ENCODE measurements at regions not wholly inside any gene's neighbourhood (a gene's known extent, or its start where the extent isn't known, plus 50 kb on each side); places are given as distances from the start of the nearest gene placed in this dataset.
"Not testable (repeated sequence)": the region's sequence is repeated elsewhere in the genome, so short reads cannot be mapped to it uniquely, and the experiment has no call there.

DNA sequence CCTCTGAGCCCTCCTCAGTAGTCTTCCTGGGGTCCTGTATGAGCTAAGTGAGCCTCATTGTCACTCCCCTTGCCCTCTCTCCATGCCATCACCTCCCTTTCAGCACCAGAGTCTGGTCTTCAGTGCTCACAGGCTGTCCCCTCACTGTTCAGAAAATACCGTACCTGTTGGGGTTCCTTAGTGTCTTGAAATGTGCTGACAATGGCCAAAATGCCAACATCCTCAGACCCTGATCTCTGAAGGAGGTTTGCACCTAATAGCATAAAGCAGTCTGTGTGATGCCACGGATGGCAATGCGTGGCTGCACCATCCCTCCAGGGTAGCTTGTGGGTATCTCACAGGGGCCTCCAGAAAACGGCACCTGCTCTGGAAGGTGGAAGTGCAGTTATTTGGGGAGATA lies 301.0 kb upstream of the TLE3 start:
- DNase-seq (ENCODE audit: low read depth), result no peak

DNA sequence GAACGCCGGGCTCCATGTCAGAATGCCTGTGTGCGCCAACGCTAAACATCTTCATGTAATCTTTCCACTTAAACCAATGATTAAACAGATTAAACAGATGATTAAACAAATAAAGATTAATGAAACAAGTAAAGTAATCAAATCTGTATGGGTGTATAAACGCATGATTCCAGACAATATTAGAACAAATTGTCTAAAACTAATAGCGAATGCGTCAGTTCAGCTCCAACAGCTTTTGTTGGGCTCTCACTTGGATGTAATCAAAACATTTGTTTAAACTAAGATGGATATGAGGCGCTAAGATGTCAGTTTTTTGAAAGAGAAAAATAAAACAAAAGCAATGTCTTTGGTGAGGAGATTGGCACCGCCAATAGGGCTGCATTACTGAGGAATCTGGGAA lies 299.1 kb upstream of the TLE3 start:
- no peak for DNase-seq (ENCODE audit: low read depth)

DNA sequence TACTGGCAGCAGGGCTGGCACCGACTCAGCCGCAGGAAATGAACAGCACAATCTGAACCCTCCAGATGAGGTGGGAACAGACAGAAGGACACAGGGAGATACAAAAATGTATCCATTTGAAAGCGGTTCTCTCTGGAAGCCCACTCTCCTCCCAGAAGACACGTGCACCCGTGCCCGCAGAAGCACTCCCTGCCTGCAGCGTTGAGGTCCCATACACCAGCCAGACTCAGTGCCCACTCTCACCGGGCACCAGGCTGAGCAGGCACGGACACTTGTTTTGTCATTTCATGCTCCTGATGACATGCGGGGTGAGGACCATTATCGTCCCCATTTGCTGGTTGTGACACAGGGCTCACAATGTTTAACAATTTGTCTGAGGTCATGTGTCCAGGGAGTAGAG lies 297.4 kb upstream of the TLE3 start:
- DNase-seq (ENCODE audit: low read depth), result no peak

DNA sequence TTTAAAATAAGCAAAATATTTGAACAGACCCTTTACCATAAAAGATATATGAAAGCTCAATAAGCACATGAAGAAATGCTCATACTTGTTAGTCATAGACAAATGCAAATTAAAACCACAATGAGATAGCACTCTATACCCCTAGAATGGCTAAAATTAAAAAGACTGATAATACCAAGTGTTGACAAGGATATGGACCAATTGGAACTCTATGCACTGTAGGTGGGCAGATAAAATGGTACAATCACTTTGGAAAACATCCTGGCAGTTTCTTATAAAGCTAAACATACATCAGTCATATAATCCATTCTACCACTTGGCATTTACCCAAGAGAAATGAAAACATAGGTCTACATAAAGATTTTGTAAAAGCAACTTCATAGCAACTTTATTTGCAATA lies 293.0 kb upstream of the TLE3 start:
- no peak for DNase-seq (ENCODE audit: low read depth)

DNA sequence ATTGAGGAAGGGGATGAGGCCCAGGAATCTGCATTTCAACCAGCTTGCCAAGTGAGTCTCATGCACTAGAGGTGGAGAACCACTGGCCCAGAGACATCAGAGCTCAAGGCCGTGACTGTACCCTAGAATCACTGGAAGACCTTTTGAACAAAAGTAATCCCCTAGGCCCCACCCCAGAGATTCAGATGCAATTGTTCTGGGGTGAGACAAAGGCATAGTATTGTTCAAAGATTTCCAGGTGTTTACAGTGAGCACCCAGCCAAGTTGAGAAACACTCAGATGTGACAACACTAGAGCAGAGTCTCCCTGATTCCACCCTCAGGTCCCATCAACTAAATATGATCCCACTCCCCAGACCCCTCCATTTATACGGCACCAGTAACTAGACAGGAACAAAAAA lies 290.3 kb upstream of the TLE3 start:
- no peak for DNase-seq (ENCODE audit: low read depth)

DNA sequence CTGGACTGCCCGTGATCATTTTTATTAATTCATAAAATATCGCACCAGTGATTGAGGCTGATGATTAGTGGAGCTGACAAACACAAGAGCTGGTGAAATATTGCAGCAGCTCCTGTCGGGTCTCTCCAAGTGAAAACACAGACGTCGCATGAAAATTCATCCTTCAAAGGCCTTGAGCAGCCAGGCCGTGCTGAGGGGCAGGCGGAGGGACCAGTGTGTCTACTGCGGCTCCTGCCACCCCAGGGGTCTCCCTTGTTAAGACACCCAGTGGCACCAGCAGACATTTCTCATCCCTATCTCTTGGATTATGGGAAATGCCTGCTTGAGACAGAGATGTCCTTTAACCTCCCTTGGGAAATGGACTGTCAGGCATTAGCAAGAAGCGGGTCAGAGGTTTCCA lies 289.4 kb upstream of the TLE3 start:
- no peak for DNase-seq (ENCODE audit: low read depth)

DNA sequence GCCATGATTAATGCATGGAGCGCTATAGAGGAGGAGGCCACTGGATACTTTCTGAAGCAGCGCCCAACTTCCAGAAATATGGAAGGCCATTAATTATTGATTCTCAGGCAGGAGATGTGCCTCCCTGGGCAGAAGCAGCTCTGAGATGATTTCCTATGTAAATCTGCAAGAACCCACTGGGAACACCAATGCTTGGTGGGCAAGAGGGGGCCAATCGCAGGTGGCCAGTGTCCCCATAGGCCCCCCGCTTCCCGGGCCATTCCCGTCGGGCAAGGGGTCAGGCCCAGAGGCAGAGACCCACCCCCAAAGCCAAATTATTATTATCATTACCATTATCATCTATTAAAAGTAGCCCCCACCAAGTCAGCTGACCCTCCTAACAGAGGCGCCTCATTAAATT lies 288.0 kb upstream of the TLE3 start:
- DNase-seq (ENCODE audit: low read depth), result no peak

DNA sequence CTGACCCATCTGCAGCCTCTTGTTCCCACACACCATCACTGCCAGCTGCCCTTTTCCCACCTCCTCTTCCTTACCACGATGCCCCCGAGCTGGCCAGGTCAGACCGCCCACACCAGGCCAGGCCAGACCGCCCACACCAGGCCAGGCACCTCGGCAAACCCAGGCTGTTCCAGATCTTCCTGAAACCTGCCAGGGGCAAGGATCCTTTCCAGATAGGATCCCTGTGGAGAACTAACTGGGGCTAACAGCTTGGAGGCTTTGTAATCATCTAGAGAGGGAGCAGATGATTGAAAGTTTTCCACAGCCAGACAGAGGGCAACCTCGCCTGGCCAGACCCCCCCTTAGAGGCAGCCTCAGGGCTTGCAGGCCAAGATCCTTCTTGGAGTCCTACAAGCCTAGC lies 287.3 kb upstream of the TLE3 start:
- DNase-seq (ENCODE audit: low read depth), result no peak

DNA sequence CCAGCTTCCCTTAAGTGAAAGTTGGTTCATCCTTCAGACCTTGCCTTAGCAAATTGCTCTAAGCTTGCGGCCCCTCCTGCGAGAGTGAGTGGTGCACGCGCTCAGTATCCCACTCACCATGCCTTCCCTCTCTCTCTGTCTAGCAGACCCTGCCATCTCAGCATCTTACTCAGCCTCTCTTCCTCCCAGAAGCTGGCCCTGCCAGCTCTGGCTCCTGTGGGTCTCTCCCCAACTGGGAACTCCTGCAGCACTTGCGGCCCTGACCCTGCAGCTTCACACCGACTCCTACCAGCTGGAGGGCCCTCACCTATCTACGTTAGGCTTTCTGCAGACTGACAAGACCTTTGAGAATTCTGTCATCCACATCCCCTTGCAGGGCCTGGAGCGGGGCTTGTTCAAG lies 286.1 kb upstream of the TLE3 start:
- DNase-seq (ENCODE audit: low read depth), result no peak

DNA sequence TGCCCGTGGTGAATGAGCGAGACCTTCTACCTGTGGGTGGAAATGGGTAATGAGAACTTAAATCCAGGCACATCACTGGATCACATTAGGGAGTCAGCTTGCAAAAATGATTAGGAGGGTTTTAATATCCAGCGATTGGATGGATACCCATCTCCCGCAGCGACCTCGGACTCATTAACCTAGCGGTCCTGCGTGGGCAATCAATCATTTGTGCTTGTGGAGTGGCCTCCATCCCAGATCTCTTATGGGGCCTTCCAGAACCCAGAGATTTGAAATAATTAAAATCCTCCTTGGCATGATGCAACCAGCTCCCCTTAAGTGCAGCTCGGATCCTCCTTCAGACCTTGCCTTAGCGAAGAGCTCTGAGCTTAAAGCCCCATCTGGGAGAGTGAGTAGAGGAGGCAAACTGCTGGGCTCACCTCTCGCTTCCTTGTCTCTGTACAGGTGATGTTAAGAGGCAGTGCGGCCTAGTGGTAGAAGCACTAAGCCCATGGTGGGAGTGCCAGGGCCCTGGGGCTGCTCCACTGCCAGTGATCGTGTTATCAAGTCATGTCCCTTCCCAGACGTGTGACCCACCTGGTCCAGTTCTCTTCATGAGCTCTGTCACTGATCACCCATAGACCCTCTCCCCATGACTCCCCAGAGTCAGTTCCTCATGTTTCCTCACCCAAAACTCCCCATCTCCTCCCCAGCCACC lies 285.2 kb upstream of the TLE3 start:
- DNase-seq (ENCODE audit: low read depth), result no peak

DNA sequence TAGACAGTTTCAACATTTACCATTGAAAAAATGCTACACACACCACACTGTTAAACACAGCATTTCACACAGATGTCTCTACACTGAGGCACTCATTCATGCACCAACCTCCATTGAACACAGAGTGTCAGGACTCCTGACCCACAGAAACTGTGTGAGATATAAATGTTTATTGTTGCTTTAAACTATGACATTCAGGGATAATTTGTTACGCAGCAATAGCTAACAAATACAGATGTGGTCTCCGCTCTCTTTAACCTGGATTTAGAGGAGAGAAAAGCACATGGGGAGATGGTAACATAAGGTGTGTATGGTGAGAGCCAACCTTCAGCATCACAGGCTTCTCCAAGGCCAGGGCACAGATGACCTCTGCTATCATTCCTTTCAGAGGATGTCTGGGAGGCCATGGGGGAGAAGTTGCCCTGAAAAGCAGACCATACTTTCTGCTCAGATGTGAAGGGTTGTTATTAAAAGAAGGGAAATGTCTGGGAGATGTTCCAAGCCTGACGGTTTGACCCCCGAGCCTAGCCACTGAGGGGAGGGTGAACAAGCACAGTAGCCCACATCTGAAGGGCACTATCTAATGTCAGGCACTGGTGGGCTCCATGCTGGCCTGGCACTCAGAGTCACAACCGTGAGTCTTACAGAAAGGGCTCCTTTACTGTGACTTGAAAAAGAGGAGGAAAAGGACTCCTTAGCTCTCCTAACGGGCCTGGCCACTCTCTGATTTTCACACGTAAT lies 284.5 kb upstream of the TLE3 start:
- no peak for DNase-seq (ENCODE audit: low read depth)

DNA sequence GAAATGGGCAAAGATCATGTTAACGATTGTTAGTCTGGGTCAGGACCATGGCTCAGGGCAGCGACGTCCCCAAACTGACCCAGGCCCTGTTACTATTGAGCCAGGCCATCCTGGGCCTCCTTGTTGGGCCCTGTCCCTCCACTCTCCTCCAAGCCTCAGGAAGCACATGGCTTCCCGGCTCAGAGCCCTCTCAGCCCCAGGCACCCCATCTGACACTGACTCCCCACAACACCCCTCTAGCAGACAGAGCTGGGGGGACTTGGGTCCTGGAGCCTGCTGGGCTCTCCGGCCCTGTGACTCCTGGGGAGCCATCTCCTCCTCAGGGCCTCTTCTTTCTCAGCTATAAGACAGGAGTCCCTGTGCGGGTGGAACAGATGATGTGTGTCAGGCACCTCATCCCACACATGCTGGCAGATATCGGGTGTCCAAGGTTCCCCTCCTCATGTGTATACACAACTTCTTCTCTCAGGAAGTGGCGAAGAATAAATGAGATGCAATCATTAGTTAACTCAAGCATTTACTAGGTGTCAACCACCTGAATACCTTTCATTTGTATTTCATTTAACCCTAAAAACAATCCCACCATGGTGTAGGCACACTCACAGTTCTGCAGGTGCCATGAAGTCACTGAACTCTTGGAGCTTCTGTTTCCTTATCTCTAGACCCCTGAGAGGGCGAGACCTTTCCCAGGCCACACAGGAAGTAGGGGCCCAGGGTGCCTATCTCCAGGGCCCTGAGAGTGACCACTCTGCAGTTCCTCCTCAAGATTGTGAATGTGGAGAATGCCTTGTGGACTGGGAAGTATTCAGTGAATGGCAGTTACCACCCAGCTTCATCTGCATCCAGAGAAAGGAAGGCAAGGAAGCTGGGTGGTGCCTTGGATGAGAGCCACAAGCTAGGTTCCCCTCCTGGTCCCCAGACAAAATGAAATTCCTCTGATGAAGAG lies 282.5 kb upstream of the TLE3 start:
- no peak for DNase-seq (ENCODE audit: low read depth)

DNA sequence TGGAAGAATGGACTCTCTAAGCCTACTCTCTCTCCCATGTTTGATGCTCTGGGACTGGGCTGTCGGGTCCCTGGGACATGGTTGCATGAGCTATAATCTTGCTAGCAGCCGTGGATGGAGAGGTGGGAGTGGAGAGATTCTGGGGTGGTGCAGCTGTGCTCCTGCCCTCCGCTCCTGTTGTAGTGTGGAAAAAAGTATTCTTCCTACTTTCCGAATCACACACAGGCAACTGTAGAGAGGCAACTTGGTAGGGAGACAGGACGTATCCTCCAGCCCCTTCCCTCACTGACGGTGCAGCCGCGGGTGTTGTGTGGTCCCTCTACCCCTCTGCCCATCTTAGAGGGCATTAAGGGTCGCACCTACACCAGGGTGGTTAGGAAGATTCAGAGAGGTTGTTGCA lies 281.4 kb upstream of the TLE3 start:
- DNase-seq (ENCODE audit: low read depth), result no peak

DNA sequence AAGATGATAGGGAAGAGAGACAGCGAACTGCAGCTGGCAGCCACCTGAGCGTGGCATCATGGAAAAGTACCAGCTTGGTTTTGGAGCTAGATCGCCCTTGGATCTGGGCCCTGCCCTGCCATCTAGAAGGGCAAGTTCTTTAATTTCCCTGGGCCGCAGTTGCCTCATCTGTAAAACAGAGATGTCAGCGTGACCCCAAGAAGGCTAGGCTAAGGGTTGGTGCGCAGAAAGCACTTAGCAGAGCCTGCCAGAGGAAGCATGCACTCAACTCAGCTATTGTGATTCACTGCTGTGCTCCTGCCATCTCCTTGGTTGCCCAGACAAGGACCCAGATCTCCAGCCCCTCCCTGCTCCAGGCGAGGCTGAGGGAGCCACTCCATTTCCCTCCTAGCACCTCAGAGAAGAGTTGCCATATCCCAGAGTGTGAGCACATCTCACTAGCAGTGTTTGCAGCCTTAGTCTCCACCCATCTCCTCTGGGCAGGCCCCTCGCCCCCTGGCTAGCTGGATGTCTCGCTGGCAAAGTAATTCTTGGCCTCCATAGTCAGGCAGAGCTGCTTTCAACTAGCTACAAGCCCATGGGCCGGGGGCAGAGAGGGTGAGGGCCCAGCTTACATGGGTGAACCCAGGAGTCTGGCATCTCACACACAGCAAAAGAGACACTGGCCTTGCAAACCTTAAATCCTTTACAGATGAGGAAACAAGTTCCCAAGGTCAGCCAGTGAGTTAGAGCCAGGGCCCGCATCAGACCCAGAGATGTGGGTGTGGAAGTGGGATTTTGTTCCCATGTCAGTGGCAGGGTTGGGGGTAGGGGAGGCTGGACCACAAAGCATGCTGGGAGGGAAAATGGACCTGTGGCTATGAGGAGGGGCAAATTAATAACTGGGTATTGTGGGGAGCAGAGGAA lies 280.7 kb upstream of the TLE3 start:
- DNase-seq (ENCODE audit: low read depth), result no peak

DNA sequence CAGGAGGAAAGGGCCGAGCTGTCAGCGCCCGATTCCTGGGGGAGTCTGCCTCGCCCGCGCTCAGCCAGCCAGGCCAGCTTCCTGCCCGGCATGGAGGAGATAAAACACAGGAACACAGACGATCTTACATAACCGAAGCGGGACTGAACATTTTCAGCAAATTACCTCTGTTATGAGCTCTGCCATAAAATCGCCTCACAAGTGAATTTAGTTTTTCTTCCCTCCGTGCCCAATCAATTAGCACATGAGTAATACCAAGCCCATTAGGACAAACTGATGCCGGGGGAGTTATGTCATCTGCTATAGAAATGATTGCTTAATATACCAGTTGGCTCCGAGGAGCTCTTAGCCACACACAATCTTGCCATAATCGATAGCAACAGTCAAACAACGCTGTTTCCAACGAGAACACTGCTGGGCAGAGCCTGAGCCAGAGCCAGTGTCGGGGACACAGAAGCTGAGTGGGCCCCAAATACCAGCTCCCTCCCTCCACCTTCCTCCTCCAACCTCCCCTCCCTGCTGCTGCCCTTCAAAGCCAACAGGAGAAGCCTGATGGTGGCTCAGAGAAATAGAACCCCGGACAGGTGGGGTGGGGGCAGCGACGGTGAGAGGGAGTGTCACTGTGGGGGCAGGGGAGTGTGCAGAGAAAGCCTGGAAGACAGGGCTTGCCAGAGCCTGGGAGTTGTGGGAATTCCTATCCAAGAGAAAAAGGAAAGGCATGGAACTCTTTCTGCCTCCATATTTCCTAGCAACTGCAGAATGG lies 279.4 kb upstream of the TLE3 start:
- DNase-seq (ENCODE audit: low read depth), result no peak

DNA sequence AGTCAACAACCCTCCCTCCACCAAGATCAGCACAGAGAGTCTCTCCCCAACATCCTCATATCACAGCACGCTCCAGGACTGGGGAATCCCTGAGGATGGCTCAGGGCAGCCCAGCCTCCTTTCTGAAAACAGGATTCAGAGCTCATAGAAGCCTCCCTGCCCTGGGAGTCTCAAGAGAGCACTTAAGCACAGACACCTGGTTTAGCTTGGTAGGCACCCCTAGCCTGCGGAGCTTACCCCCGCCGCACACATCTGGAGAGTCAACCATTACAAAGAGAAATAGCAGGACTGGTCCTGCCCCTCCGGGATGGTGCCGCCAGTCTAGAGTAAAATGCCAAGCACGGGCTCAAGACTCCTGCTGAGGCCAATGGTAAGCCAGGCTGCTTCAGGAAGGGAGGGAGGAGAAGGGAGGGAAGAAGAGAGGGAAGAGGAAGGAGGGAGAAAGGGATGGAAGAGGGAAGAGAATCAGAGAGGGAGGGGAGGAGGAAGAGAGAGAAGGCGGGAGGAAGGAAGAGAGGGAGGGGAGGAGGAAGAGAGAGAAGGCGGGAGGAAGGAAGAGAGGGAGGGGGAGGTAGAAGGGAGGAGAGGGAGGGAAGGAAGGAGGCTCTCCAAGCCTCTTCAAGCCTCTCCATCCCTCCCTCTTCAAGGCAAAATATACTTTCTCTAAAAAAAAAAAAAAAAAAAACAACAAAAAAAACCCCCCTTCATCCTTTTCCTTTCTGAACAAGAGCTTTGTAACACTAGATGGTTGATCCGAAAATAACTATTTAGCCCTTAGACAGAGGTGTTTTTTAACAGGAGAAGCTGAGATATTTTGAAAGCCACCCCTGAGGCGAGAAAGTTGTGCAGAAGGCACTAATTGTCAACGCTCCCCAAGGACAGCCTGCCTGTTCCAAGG lies 278.6 kb upstream of the TLE3 start:
- DNase-seq (ENCODE audit: low read depth), result no peak

DNA sequence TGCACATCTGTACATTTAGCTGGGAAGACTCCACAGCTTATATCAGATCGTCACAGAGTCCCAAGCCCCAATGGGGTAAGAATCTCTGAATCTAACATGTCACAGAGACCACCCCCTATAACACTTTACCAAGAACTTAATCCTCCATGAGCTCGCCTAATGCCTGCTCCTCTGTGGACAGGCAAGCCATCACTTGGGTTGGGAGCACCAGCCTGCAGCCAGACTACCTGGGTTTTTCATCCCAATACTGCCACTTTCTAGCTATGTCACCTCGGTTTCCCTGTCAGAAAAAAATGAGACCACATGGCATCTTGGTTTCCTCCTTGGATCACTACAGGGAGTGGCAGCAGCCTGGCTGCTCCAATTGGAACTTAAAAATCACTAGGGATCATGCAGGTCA lies 277.9 kb upstream of the TLE3 start:
- DNase-seq (ENCODE audit: low read depth), result no peak

DNA sequence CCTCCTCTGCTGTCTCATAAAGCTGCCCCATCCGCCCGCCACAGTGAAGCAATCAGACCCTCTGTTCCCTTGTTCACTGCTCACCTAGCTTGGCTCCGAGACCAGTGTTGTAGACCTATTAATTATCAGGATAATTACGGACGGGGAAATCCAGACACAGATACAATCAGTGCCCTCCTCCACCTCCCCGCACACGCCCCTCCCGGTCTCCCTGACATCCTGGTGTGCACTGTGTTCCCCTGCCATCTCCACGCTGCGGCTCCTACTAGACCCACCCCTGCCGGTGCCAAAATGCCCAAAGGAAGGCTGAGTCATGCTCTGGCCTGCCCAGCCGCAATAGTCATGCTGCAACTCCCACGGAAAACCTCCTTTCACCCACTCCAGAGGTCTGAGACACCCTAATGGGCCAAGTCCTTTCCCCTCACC lies 277.3 kb upstream of the TLE3 start:
- DNase-seq (ENCODE audit: low read depth), result peak; percentile 26

DNA sequence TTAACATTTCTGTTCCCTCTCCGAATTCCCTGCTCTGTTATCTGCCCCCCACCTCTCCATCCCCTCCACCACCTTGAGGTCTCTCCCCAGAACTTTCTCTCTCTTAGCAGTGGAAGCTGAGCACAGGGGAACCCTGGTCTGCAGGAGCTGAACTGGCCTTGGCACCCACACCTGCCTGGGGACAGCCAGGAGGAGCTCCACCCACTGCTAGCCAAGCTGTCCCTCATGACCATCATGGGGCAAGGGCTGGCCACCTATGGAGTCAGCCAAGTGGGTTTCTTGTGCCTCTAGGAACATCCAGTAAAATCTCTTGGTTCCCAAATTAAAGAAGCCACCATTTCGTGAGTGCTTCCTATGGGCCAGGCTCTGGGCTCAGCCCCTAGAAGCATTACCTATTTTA lies 276.4 kb upstream of the TLE3 start:
- no peak for DNase-seq (ENCODE audit: low read depth)

DNA sequence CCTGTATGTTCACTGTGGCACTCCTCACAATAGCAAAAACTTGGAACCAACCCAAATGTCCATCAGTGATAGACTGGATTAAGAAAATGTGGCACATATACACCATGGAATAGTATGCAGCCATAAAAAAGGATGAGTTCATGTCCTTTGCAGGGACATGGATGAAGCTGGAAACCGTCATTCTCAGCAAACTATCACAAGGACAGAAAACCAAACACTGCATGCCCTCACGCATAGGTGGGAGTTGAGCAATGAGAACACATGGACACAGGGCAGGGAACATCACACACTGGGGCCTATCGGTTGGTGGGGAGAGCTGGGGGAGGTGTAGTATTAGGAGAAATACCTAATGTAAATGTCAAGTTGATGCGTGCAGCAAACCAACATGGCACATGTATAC lies 275.7 kb upstream of the TLE3 start:
- not testable (repeated sequence) for DNase-seq (ENCODE audit: low read depth)
